Fibroblast of the aortic adventitia (primary cell): ENCODE measurements at regions not wholly inside any gene's neighbourhood (a gene's known extent, or its start where the extent isn't known, plus 50 kb on each side); places are given as distances from the start of the nearest gene placed in this dataset.

Source experiments
- DNase-seq: peaks from one replicate; pipeline ENCODE4 v3.0.0-alpha.2; 2010; ENCODE audit warnings: low read depth
- H3K4me3 ChIP-seq: 2 replicates; pipeline ENCODE4 v1.5.1; 2011; ENCODE audit warnings: low read depth, mild to moderate bottlenecking, control low read depth, low read length, moderate library complexity
- TF ChIP-seq, protein P1 (sequence below): IDR thresholded peaks from 2 replicates; pipeline ENCODE4 v1.5.1; 2011; ENCODE audit warnings: mild to moderate bottlenecking, low read length, control low read depth, inconsistent platforms; ENCODE audit not compliant: insufficient read depth

DNA sequence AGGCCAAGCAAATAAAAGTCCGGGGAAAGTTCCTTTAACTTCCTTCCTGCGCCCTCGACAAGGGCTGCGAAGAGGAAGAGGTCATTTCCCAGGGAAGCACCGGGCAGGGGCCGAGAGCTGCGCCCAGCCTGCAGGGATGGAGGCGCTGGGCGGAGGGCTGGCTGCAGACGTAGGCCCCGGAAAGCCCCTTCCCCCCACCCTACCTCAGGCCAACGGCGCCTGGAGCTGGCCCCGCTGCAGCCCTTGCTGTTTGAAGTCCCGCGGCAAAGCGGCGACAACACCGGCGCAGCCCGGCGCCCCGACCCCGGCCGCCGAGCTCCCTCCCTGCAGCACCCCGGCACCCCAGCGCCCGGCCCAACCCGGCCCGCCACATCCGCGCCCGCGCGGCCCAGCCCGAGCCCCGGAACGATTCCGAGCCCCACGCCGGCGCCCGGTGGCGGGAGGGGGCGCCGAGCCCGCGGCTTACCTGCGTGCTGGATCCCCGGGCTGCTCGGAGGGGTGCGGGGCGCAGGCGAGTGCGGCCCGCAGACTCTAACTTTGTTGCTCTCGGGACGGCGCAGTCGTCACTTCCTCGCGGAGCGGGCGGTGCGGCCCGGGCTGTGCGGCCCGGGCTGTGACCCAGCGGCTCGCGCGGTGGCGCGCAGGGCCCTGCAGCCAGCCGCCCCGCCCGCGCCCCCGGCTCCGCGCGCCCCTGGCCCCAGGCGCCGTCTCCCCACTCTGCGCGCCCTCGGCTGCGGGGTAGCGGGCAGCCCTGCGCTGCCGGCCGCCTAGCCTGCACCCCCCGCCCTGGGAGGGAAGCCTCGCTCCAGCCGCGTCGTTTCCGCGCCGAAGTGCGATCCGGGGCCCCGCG is 64.8 kb upstream of the PTGR2 start:
- DNase-seq: peak; percentile 37
- peak overlapping the region; percentile 75 for H3K4me3 ChIP-seq

DNA sequence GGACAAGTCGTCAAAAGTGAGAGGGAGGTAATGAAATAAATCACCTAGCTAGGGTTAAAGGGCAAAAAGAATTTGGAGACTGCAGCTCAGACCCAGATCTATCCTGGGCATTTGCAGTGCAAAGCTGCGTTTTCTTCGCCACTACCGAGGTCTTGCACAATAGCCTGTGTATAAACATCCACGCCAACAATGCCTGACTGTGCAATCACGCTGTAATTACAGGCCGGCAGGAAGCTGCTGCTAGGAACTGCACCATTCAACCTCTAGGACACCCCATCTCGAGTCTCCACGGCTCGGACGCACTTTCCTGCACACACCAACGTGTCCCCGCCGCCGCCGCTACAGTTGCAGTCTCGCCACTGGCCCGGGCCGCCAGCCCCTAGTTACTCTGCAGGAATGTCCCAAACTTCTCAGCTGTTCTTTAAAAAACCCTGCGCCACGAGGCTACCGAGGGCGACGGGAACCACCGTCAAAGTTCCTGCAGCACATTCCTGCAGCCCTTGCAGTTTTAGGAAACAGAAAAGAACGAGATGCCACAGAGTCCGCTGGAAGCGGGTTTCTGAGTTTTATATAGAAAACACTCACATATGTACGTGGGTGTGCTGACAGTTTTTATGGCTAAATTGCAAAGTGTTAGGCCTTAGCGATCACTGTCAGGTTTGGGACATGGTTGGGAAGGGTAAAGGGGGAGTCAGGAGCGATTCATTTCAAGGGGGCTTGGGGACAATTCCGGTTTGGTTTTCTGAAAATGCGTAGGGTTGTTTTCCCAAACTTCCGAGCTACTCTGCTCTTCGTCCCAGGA is 65.6 kb upstream of the PTGR2 start:
- TF ChIP-seq, protein P1, sequence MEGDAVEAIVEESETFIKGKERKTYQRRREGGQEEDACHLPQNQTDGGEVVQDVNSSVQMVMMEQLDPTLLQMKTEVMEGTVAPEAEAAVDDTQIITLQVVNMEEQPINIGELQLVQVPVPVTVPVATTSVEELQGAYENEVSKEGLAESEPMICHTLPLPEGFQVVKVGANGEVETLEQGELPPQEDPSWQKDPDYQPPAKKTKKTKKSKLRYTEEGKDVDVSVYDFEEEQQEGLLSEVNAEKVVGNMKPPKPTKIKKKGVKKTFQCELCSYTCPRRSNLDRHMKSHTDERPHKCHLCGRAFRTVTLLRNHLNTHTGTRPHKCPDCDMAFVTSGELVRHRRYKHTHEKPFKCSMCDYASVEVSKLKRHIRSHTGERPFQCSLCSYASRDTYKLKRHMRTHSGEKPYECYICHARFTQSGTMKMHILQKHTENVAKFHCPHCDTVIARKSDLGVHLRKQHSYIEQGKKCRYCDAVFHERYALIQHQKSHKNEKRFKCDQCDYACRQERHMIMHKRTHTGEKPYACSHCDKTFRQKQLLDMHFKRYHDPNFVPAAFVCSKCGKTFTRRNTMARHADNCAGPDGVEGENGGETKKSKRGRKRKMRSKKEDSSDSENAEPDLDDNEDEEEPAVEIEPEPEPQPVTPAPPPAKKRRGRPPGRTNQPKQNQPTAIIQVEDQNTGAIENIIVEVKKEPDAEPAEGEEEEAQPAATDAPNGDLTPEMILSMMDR: peak; percentile 46
- H3K4me3 ChIP-seq: peak overlapping the region; percentile 75
- DNase-seq: peak; percentile 96

More for the DNA sequence above, 64.8 kb upstream of the PTGR2 start:
- TF ChIP-seq, protein P1: no peak

DNA sequence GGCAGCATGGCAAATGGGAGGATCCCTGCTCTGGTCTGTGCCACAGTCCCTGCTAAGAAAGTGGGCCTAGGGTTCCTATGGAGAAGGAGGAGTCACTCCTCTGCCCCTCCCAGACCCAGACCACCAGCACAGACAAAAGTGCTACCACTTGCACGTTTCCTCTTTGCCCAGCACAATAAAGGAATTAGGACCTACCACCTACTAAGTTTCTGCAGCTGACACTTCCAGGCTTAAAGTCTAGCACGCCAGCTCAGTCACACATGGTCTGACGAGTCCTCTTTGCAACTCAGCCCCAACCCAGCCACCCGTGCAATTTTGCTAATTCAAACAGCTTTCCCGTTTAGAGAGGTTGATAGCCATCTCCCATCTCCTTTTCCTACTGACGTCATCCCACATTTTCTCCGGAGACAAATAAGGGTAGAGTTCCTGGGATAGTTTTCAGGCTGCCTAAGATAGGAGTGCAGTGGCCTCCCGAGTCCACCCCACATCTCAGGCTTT is 66.2 kb upstream of the PTGR2 start:
- peak overlapping the region; percentile 75 for H3K4me3 ChIP-seq
- TF ChIP-seq, protein P1: no peak
- peak; percentile 91 for DNase-seq

DNA sequence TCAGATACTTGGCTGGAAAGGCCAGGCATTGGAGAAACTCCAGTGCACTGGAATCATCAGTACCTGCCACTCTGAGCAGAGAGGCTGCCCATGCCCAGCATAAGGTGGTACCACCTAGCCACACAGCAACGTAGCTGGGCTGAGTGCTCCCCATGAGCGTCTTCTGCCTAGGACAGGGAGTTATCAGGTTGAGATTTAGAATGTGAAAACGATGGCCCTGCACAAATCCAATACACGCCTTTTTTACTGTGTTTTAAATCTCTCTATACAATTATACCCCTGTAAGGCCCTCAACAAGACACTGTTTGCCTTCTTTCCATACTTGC is 66.7 kb upstream of the PTGR2 start:
- H3K4me3 ChIP-seq: peak overlapping the region; percentile 75
- TF ChIP-seq, protein P1: no peak
- DNase-seq: no peak

DNA sequence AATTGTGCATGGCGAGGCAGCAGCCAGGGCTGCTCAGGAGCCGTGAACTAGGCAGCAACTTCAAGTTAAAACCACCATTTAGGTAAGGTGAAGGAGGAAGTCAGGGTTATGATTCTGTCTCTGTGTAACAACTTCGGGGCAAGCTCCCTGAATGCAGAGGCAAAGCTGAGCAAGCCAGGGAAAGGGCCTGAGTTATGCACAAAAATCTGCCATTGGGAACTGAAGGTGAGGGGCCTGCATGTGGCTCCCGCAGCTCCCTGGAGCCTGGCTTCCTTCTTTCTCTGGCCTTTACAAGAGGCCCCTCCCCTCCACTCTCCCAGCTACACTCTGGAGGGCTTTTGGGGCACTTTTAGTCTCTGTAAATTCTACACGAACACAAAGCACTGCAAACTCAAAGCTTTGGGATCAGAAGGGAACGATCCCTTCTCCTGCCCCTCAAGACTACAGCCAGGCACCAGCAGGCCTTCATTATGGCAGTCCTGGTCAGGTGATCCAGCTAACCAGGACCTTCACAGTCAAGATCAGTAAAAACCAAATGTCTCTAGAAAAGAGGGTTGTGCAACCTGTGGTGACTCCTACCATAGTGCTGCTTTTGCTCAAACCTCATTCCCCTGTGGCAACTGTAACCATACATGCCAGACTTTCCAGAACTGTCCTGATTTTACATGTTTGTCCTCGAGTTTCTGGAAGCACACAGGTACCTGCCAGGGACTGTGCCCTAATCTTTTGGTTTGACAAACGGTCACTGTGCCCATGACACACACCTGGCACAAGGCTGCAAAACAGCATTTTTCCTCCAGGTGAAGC is 67.2 kb upstream of the PTGR2 start:
- DNase-seq: peak; percentile 82
- peak overlapping the region; percentile 75 for H3K4me3 ChIP-seq
- TF ChIP-seq, protein P1: no peak

DNA sequence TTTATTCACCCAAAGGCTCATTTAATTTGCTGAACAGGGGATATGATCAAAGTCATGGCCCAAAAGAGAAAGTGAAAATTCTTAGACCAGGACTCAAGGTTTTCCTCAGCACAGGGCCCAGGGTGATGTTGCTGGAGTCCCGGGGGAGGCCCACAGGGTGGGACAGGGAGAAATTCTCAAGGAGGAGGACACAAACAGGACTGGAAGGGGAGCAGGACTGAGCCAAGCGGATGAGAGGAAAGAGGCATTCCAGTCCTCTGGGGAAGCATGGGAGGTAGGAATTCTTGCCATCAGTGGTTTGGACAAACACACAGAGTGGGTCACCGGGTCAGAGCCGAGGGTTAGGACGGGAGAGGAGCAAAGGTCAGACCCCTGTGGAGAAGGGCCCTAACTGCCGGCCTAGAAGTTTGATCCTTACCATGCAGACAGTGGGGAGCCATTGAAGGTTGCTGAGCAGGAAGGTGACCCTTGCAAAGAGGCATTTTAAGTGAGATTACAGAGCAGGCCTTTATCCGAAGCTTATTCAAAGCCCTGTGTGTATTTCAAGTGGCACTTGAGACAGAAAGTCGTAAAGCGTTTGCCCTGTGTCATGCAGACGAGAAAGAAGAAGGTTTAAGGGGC is 68.4 kb upstream of the PTGR2 start:
- TF ChIP-seq, protein P1: no peak
- DNase-seq: no peak
- H3K4me3 ChIP-seq: no peak overlapping the region
